OCI-LY1 (cell line): ENCODE measurements at regions not wholly inside any gene's neighbourhood (a gene's known extent, or its start where the extent isn't known, plus 50 kb on each side); places are given as distances from the start of the nearest gene placed in this dataset.

ENCODE experiments used
- H2AFZ ChIP-seq: fragments of 200-600 bp; sonication (generic), shearing (Covaris generic); 2 replicates; pipeline ENCODE4 v1.6.0; 2014; ENCODE audit warnings: antibody characterized with exemption, mild to moderate bottlenecking, low read length
- H3F3A ChIP-seq: fragments of 200-600 bp; sonication (generic), shearing (Covaris generic); 2 replicates; pipeline ENCODE4 v1.6.0; 2014; ENCODE audit warnings: mild to moderate bottlenecking, antibody characterized with exemption, low read length, moderate library complexity; ENCODE audit not compliant: insufficient read depth
- H3K27ac ChIP-seq: fragments of 200-600 bp; sonication (generic); 2 replicates; pipeline ENCODE4 v1.5.1; 2014; ENCODE audit warnings: low read length, mixed run types, mild to moderate bottlenecking, low read depth; ENCODE audit not compliant: poor library complexity, severe bottlenecking
- H3K27me3 ChIP-seq: fragments of 200-600 bp; sonication (generic); 2 replicates; pipeline ENCODE4 v1.6.0; 2014; ENCODE audit warnings: antibody characterized with exemption, mild to moderate bottlenecking, low read length, moderate library complexity; ENCODE audit not compliant: insufficient read depth
- H3K36me3 ChIP-seq: fragments of 200-600 bp; sonication (generic); 2 replicates; pipeline ENCODE4 v1.6.1; 2014; ENCODE audit warnings: mild to moderate bottlenecking, antibody characterized with exemption, low read length, moderate library complexity, mixed read lengths; ENCODE audit not compliant: insufficient read depth
- H3K4me1 ChIP-seq: fragments of 200-600 bp; sonication (generic); 2 replicates; pipeline ENCODE4 v1.5.1; 2014; ENCODE audit warnings: mild to moderate bottlenecking, low read length, moderate library complexity; ENCODE audit not compliant: insufficient read depth, severe bottlenecking
- H3K4me2 ChIP-seq: fragments of 200-600 bp; sonication (generic), shearing (Covaris generic); 2 replicates; pipeline ENCODE4 v1.6.1; 2014; ENCODE audit warnings: low read length
- H3K4me3 ChIP-seq: fragments of 200-600 bp; sonication (generic); 2 replicates; pipeline ENCODE4 v1.5.1; 2014; ENCODE audit warnings: low read length, low read depth, mild to moderate bottlenecking, mixed read lengths; ENCODE audit not compliant: poor library complexity, severe bottlenecking
- H3K79me2 ChIP-seq: fragments of 200-600 bp; shearing (Covaris generic); 2 replicates; pipeline ENCODE4 v1.6.1; 2016; ENCODE audit warnings: mixed run types, low read length, mixed read lengths; ENCODE audit not compliant: insufficient read depth
- H3K9ac ChIP-seq: fragments of 200-600 bp; sonication (generic), shearing (Covaris generic); 2 replicates; pipeline ENCODE4 v1.6.1; 2014; ENCODE audit warnings: mild to moderate bottlenecking, low read length, mixed read lengths
- H3K9me2 ChIP-seq: fragments of 200-600 bp; sonication (generic), shearing (Covaris generic); 2 replicates; pipeline ENCODE4 v1.6.1; 2014; ENCODE audit warnings: low read depth, mild to moderate bottlenecking, low read length, mixed read lengths
- H3K9me3 ChIP-seq: fragments of 200-600 bp; shearing (Covaris generic); 2 replicates; pipeline ENCODE4 v1.6.1; 2014; ENCODE audit warnings: low read length, mixed read lengths
- H4K20me1 ChIP-seq: fragments of 200-600 bp; sonication (generic), shearing (Covaris generic); 2 replicates; pipeline ENCODE4 v1.6.0; 2016; ENCODE audit warnings: mild to moderate bottlenecking, low read length; ENCODE audit not compliant: insufficient read depth
- CTCF ChIP-seq: fragments of 200-600 bp; sonication (generic), shearing (Covaris generic); IDR thresholded peaks from 2 replicates; pipeline ENCODE4 v1.5.1; 2017; ENCODE audit warnings: mild to moderate bottlenecking, antibody characterized with exemption, low read length, moderate library complexity, mixed read lengths
- EZH2 ChIP-seq: fragments of 200-600 bp; sonication (generic), shearing (Covaris generic); IDR thresholded peaks from 2 replicates; pipeline ENCODE4 v1.8.0; 2017; ENCODE audit warnings: borderline replicate concordance, mixed run types, mild to moderate bottlenecking, antibody characterized with exemption, low read length, moderate library complexity, mixed read lengths

GRCh38 chr5:74020503-74020902 lies 394.5 kb downstream of the ARHGEF28 start:
- no peaks in the 10 kb centered on the region for H3K9me3 ChIP-seq
- no peaks in the 10 kb centered on the region for H4K20me1 ChIP-seq
- H2AFZ ChIP-seq: no peak overlapping the region
- no peaks in the 10 kb centered on the region for H3K79me2 ChIP-seq
- H3K4me3 ChIP-seq: no peak overlapping the region
- H3K36me3 ChIP-seq: no peaks in the 10 kb centered on the region
- no peak overlapping the region for H3K27ac ChIP-seq
- no peaks in the 10 kb centered on the region for H3K4me1 ChIP-seq
- H3K9ac ChIP-seq: no peak overlapping the region
- H3K9me2 ChIP-seq: no peaks in the 10 kb centered on the region
- TF ChIP-seq CTCF (no peak), EZH2 (no peak)
- 0 out of 2 replicates have a peak, but pooled peaks cover 3% of the 10 kb centered on the region for H3K27me3 ChIP-seq
- H3K4me2 ChIP-seq: no peak overlapping the region
- no peaks in the 10 kb centered on the region for H3F3A ChIP-seq

GRCh38 chr5:74019923-74020322 lies 393.9 kb downstream of the ARHGEF28 start:
- Histone ChIP-seq H3K27me3 (0 out of 2 replicates have a peak, but pooled peaks cover 3% of the 10 kb centered on the region), H4K20me1 (no peaks in the 10 kb centered on the region), H3K9ac (no peak overlapping the region), H2AFZ (no peak overlapping the region), H3K4me3 (no peak overlapping the region), H3K9me3 (no peaks in the 10 kb centered on the region), H3F3A (no peaks in the 10 kb centered on the region), H3K9me2 (no peaks in the 10 kb centered on the region), H3K79me2 (no peaks in the 10 kb centered on the region), H3K27ac (no peak overlapping the region), H3K4me2 (no peak overlapping the region), H3K36me3 (no peaks in the 10 kb centered on the region), H3K4me1 (no peaks in the 10 kb centered on the region)
- no peak for TF ChIP-seq EZH2
- no peak for TF ChIP-seq CTCF

GRCh38 chr5:74017786-74018211 lies 391.8 kb downstream of the ARHGEF28 start:
- Histone ChIP-seq H4K20me1 (no peaks in the 10 kb centered on the region), H2AFZ (no peak overlapping the region), H3K27ac (no peak overlapping the region), H3K9me3 (no peaks in the 10 kb centered on the region), H3F3A (no peaks in the 10 kb centered on the region), H3K4me2 (no peak overlapping the region), H3K4me3 (no peak overlapping the region), H3K4me1 (no peaks in the 10 kb centered on the region), H3K36me3 (no peaks in the 10 kb centered on the region), H3K9me2 (no peaks in the 10 kb centered on the region), H3K79me2 (no peaks in the 10 kb centered on the region), H3K27me3 (0 out of 2 replicates have a peak, but pooled peaks cover 3% of the 10 kb centered on the region), H3K9ac (no peak overlapping the region)
- TF ChIP-seq CTCF: no peak
- TF ChIP-seq EZH2: no peak
